ENCODE measurements at regions not wholly inside any gene's neighbourhood (a gene's known extent, or its start where the extent isn't known, plus 50 kb on each side); places are given as distances from the start of the nearest gene placed in this dataset.
"Not testable (repeated sequence)": the region's sequence is repeated elsewhere in the genome, so short reads cannot be mapped to it uniquely, and the experiment has no call there.

DNA sequence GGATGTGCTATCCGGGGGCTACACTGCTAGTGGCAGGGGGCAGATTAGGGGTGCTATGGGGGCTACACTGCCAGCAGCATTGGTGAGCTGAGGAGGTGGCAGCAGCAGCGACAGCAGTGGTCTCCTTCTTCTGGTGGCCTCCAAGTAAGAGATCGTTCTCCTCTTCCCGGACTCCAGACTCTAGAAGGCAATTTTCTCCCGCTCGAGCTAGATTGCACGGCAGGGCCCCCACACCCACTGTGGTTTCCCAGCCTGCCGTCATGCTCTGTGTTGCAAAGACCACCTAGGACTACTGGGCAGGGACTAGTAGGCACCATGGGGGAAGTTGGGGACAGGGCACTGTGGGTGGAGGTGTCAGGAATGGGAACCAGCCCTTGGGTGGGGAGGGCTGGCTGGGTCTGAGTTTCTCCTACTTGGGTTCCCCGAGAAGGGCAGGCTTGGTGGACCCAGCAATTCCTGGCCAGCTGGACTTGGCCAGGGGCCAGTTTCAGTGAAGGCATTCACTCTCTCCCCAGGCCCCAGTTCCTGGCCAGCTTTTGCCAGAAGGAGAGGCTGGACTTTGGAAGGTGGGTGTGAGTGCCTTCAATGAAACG, 203.4 kb upstream of the WSB1 start:
- DNase-seq (ENCODE audit: low read depth in 2 of 2), result not testable (repeated sequence)

DNA sequence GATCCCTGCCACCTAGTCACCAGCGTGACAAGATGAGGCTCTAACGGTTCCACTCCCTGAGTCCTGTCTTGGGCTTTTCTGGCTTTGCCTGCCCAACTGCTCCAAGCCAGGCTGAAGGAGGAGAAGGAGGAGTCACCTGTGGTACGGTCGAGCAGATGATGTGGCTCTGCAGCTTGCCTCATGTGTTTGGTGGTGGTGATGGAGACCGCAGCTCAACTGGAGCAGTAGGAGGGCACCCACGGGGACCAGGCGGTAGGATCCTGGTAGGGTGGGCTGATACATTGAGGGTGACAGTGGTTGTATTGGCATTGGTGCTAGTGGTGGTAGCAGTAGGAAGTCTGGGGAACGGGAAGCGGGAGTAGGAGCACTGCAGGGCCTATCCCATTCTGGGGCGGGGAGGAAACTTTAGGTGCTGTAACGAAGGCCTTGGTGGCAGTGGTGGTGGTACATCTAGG, 202.8 kb upstream of the WSB1 start:
- DNase-seq (ENCODE audit: low read depth in 2 of 2), result no peak

DNA sequence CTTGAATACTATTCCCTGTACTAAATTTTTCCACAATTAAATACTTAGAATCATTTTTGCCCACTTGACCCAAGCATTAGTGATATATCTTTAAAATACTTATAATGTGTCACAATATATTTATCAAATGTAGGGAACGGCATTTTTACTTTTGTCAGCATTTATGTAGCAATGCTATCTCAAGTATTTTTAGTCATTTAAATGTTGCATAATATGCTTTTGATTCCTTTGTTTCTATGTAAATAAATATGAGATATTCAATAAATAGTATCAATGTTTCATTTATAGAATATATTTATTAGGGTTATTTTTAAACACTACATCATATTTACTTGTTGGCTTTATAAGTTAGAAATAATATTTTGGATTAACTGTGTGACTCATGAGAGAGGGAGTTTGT, 199.7 kb upstream of the WSB1 start:
- not testable (repeated sequence) for DNase-seq (ENCODE audit: low read depth in 2 of 2)

DNA sequence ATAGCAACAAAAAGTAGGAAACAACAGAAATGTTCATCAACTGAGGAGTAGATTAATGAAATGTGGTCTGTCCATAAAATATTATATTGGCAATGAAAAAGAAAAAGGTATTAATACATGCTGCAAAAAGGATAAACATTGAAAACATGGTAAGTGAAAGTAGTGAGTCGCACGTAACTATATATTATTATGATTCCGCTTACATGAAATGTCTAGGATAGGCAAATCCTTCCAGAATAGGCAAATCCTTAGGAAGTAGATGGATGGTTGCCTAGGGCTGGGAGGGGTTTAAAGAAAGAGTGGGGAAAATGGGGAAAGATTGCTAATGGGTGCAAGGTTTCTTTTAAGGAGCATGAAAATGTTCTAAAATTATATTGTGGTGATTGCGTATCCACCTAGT, 198.1 kb upstream of the WSB1 start:
- DNase-seq (ENCODE audit: low read depth in 2 of 2), result not testable (repeated sequence)

DNA sequence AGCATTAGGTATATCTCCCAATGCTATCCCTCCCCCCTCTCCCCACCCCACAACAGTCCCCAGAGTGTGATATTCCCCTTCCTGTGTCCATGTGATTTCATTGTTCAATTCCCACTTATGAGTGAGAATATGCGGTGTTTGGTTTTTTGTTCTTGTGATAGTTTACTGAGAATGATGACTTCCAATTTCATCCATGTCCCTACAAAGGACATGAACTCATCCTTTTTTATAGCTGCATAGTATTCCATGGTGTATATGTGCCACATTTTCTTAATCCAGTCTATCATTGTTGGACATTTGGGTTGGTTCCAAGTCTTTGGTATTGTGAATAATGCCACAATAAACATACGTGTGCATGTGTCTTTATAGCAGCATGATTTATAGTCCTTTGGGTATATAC, 194.6 kb upstream of the WSB1 start:
- not testable (repeated sequence) for DNase-seq (ENCODE audit: low read depth in 2 of 2)

DNA sequence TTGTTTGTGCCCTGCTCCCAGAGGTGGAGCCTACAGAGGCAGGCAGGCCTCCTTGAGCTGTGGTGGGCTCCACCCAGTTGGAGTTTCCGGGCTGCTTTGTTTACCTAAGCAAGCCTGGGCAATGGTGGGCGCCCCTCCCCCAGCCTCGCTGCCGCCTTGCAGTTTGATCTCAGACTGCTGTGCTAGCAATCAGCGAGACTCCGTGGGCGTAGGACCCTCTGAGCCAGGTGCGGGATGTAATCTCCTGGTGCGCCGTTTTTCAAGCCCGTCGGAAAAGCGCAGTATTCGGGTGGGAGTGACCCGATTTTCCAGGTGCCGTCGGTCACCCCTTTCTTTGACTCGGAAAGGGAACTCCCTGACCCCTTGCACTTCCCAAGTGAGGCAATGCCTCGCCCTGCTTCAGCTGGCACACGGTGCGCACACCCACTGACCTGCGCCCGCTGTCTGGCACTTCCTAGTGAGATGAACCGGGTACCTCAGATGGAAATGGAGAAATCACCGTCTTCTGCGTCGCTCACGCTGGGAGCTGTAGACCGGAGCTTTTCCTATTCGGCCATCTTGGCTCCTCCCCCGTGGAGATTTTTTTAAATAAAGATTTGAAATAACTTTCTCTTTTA, 189.2 kb upstream of the WSB1 start:
- DNase-seq (ENCODE audit: low read depth in 2 of 2), result not testable (repeated sequence)

DNA sequence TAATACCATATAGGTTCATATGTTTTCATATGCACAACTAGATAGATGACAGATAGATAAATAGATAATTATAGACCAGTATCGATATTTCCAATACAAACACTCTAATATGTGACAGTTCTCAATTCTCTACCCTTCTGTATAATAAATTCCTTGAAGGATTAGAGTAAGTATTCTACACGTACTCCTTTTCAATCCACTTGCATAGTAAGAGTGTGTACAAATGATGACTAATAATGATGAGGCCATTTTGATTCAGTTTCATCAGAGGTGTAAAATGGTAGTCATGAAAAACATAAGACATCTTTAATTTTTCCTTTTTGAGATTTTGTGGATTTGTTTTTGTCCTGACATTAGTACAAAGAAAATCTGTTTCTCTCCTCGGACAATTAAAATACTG, 188.3 kb upstream of the WSB1 start:
- no peak for DNase-seq (ENCODE audit: low read depth in 2 of 2)

DNA sequence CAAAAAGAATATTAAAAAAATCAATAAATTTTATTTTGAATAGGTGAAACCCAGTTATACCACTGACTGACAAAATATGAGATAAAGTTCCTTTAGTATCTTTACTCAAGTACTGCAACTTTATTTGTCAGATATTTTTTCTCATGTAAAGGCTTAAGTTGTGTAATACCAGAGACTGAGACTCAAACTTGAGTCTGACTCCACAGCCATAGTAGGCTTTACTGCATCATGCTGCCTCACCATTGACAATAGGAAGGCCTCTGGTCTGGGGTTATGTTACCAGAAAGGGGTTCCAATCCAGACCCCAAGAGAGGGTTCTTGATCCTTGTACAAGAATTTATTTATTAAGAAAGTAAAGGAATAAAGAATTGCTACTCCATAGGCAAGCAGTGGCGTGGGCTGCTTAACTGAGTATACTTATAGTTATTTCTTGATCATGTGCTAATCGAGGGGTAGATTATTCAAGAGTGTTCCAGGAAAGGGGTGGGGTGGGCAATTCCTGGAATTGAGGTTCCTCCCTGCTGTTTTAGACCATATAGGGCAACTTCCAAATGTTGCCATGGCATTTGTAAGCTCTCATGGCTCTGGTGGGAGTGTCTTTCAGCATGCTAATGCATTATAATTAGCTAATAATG, 187.4 kb upstream of the WSB1 start:
- DNase-seq (ENCODE audit: low read depth in 2 of 2), result no peak

DNA sequence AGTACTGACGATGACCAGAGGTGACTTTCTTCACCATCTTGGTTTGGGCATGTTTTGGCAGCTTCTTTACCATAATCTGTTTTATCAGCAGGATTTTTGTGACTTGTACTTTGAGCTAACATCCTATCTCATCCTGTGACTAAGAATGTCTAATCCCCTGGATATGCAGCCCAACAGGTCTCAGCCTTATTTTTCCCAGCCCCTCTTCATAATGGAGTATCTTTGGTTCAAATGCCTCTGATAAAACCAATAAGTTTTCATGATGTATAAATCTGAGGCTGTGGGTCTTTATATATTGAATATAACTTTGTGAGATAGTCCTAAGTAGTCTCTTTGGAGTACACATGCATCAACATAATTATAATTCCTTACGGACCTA, 186.9 kb upstream of the WSB1 start:
- no peak for DNase-seq (ENCODE audit: low read depth in 2 of 2)

DNA sequence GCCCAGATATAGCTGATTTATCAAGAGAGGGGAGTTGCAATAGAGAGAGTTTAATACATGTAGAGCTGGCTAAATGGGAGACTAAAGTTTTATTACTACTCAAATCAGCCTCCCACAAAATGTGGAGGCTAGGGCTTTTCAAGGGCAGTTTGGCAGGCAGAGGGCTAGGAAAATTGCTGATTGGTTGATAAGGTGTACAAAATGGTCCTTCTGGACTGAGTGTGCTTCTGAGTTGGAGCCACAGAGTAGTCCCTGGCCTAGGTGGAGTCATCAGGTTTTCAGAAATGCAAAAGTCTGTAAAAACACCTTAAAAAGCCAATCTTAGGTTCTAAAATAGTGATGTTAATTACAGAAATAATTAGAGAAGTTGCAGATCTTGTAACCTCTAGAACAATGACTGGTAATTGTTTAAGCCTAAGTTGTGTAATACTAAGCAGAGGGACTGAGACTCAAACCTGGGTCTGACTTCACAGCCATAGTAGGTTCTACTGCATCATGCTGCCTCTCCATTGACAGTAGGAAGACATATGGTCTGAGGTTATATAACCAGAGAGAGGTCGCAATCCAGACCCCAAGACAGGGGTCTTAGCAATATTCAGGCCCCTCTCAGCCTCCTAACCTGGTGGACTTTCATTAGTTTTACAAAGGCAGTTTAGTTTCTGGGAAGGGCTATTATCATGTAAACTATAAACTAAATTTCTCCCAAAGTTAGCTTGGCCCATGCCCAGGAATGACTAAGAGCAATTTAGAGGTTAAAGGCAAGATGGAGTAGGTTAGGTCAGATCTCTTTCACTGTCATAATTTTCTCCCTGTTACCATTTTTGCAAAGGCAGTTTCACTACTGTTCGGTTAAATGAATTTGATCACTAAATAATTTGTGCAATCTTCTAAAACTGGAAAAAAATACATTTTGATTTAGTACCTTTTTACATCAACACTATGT, 186.3 kb upstream of the WSB1 start:
- not testable (repeated sequence) for DNase-seq (ENCODE audit: low read depth in 2 of 2)

DNA sequence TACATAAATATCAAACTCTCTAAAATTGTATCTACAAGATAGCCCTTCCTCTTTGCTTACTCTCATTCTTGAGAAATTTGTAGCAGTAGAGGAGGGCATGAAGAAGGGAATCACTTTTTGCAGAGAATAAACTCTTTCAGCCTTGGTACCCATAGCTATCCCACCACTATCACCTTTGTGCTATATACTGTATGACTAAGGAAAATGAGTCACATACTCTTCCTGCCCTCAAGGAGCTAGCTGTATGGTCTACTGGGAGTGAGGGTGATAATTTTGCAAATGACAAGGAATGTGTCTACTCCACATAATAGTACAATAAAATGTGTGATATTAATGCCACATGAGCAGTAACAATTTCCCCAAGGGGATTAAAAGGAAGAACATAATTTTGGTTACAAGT, 184.6 kb upstream of the WSB1 start:
- DNase-seq (ENCODE audit: low read depth in 2 of 2), result no peak

DNA sequence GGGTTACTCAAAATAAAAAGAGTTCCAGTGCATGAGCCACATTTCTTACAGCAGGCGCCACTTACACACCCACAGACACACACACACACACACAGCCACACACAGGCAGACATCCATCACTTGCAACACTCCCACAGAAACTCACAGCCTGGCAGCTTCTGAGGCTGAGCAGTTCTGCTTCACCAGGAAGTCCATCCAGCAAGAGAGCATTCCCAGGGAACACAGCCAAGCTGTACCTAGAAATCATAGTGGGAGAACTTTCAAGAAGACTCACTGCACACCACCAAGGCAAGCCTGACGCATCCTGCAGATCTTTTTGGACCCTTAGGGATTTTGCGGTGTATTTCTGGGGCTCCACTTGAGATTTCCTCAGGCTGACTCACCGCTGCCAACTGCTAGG, 140.9 kb upstream of the WSB1 start:
- no peak for DNase-seq (ENCODE audit: low read depth in 2 of 2)

DNA sequence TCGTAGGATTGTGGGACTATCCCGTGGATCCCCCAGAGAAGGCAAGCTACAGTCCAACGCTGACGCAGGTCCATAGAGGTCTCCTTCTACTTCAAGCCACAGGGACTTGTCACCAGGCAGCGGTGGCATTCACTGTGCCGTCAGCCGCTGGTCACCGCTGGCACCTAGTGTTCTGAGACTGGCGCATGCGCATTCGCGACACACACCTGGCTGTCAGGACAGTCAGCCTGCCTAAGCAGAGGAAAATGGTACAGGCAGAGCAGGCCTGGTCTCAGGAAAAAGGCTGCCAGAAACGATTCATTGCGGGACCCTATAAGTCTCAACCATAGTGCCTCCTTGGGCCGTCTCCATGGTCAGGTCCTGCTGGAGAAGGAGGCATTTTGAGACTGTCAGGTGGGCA, 138.0 kb upstream of the WSB1 start:
- DNase-seq (ENCODE audit: low read depth in 2 of 2), result no peak

DNA sequence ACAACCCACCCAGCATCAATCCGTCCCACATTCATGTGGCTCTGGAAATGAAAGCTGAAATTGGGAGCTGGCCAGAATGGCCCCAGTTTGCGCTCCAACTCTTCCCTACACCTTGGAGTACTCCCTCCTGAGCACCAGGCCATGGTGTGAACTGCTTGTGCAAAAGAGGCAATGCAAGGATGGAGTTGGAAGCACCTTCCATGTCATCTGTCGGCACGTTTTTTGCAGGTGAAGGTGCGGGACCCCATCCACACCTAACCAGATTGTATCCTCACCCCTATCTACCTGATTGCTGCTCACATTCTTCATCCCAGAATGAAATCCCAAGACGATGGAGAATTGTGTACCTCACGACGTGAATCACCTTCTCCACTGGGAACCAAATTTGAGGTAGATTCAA, 136.6 kb upstream of the WSB1 start:
- no peak for DNase-seq (ENCODE audit: low read depth in 2 of 2)

DNA sequence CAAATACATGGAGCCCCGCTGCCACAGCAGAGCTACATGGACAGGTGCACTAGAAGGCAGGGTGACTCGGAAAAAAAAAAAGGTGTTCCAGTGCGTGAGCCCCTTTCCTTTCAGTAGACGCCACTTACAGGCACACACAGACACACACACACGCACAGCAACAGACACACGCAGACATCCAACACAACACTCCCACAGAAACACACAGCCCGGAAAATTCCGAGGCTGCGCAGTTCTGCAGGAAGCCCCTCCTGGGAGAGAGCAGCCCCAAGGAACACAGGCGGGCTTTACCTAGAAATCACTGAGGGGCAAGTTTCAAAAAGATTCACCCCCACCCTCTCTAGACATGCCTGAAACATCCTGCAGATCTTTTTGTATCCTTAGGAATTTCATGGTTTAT, 136.0 kb upstream of the WSB1 start:
- no peak for DNase-seq (ENCODE audit: low read depth in 2 of 2)

DNA sequence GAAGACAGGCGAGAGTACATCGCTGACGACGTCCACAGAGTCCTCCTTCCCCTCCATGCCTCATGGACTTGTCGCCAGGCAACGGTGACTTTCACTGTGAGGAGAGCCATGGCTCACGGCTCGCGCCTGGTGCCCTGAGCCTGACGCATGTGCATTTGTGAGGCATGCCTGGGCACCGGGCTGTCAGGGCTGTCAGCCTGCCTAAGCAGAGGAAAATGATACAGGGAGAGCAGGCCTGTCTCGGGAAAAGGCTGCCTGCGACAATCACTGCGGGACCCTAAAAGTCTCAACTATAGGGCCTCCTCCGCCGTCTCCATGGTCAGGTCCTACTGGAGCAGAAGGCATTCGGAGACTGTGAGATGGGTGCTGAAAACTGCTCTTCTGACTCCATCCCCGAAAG, 135.5 kb upstream of the WSB1 start:
- no peak for DNase-seq (ENCODE audit: low read depth in 2 of 2)

DNA sequence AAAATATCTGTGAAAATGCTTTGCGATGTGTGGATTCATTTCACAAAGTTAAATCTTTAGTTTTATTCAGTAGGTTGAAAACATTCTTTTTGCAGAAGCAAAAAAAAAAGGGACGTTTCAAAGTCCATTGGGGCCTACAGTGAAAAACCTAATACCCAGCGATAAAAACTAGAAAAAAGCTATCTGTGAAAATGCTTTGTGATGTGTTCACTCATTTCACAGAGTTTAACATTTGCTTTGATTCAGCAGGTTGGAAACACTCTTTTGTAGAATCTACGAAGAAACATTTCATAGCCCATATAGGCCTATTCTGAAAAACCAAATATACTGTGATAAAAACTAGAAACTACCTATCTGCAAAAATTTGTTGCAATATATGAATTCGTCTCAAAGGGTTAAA, 113.6 kb upstream of the WSB1 start:
- DNase-seq (ENCODE audit: low read depth in 2 of 2), result no peak

DNA sequence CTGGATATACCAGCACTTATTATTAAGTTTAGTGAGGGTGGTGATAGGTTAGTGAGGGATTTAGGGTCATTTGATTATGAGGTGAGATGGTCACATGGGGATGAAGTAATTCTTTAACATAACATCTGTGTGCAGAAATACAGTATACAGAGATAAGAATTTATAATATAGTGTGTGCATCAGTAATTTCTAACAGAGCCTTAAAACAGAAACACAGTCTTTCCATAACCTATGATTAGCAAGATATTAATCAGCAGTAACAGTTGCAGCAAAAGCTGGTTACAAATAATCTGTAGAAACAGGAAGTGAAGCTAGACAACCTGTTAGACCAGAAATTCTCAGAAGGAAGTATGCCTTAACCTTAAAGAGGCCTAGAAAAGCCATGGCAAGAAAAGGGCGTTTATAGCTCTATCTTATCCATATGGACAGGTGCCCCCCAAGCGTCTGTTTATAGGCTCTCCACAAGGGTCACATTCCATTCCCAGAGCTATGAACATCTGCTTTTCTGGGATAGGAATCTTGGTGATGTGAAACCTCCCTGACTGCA, 112.5 kb upstream of the WSB1 start:
- not testable (repeated sequence) for DNase-seq (ENCODE audit: low read depth in 2 of 2)

DNA sequence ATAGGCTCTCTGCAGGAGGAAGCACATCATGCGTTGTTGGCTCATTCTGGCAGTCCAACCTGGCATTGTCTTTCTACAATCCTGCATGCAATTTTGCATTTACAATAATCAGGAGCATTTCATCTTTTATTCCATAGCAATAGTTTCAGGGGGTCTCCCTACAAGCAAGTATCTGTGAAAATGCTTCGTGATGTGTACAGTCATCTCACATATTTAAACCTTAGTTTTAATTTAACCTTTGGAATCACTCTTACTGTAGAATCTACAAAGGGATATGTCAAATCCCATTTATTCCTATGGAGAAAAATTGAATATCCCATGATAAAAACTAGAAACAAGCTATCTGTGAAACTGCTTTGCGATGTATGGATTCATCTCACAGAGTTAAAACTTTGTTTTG, 112.0 kb upstream of the WSB1 start:
- DNase-seq (ENCODE audit: low read depth in 2 of 2), result no peak

DNA sequence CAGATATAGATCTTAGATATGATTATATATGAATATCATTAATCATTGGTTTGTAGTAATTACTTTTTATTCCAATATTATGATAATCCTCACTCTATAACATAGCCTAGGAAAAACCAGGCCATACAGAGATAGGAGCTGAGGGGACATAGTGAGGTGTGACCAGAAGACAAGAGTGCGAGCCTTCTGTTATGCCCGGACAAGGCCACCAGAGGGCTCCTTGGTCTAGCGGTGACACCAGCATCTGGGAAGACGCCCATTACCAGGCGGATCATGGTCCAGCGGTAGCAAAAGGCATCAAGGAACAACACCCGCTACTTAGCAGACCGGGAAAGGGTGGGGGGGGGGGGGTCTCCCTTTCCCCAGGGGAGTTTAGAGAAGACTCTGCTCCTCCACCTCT, 96.4 kb upstream of the WSB1 start:
- DNase-seq (ENCODE audit: low read depth in 2 of 2), result peak in 1 of 2 donors; percentile 42

DNA sequence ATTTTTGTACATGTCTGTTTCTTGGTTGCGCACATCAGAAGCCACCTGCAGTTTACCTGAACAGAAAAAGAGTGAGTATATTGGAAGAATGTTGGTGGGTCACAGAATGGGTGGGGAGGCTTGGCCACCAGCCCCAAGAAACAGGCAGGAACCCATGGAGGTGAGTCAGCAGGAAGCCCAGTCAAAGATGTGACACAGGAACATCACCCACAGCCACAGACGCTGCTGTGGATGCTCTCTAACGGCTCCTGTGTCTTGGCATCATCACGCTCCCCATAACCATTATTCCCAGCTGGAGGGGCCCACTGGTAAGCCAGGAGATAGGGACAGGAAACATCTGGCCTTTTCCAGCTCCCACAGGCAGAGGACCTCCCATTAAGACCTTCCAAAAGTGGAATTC, 94.0 kb upstream of the WSB1 start:
- peak; percentile 22 to 73 for DNase-seq (ENCODE audit: low read depth in 2 of 2)

DNA sequence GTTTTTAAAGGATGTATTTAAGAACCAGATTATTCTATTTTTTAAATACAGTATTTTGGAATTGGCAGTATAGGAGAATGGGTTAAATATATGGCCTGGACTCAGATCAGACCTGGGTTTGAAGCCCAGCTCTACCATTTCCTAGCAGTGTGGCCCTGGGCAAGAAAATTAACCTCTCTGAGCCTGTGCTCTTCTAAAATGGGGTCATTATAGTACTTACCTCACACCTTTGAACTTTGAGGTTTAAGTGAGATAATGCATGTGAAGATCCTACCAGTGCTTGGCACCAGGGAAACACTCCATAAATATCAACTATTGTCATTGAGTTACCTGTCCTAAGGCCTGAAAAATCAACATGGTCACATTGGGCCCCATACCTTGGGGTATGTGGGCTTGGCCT, 93.4 kb upstream of the WSB1 start:
- DNase-seq (ENCODE audit: low read depth in 2 of 2), result no peak

Data from lung microvascular endothelial cell (primary cell).